ENCODE measurements at regions not wholly inside any gene's neighbourhood (a gene's known extent, or its start where the extent isn't known, plus 50 kb on each side); places are given as distances from the start of the nearest gene placed in this dataset.

DNA sequence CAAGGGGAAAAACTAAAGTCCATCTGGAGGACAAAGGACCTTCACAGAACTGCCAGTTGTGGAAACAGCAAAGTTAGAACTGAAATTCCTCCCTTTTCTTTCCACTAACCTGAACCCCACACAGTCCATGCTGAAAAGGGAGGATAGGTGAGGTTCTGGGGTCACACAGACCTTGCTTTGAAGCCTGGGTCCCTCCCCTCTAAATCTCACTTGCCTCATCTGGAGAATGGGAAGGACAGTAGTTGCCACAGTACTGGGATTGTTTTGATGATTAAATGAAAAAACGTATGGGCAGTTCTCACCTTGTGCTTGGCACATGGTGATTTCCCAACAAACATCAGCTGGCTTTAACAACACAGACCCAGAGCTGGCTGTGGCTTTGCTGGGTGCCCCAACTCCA is 166.4 kb upstream of the LRIG1 start:
- Histone ChIP-seq H3K4me3 (no peak overlapping the region), H3K36me3 (no peaks in the 10 kb centered on the region), H3K27me3 (ENCODE audit: low read depth) (no peaks in the 10 kb centered on the region), H3K9me3 (replicated peaks) (no peaks in the 10 kb centered on the region), H3K4me1 (peaks cover 16% of the 10 kb centered on the region), H3K27ac (replicated peaks) (no peak overlapping the region)
- no peak for DNase-seq
- intact Hi-C loops (cut with micrococcal nuclease) = no loop called here
- no peak for TF ChIP-seq CTCF (IDR thresholded peaks at IDR 0.05; ENCODE audit: borderline replicate concordance)

GRCh38 chr3:66671291-66671690 is 170.5 kb upstream of the LRIG1 start:
- no peaks in the 10 kb centered on the region for H3K9me3 ChIP-seq (replicated peaks)
- TF ChIP-seq CTCF (IDR thresholded peaks at IDR 0.05; ENCODE audit: borderline replicate concordance) = no peak
- H3K27me3 ChIP-seq (ENCODE audit: low read depth) = no peaks in the 10 kb centered on the region
- H3K4me3 ChIP-seq = no peak overlapping the region
- no peaks in the 10 kb centered on the region for H3K36me3 ChIP-seq
- intact Hi-C loops (cut with micrococcal nuclease) = no loop called here
- H3K4me1 ChIP-seq = peaks cover 23% of the 10 kb centered on the region
- DNase-seq = no peak
- H3K27ac ChIP-seq (replicated peaks) = no peak overlapping the region

GRCh38 chr3:66672830-66673229 is 172.0 kb upstream of the LRIG1 start:
- no peak for TF ChIP-seq CTCF (IDR thresholded peaks at IDR 0.05; ENCODE audit: borderline replicate concordance)
- DNase-seq = no peak
- Histone ChIP-seq H3K4me3 (no peak overlapping the region), H3K27ac (replicated peaks) (no peak overlapping the region), H3K4me1 (peaks cover 23% of the 10 kb centered on the region), H3K9me3 (replicated peaks) (peaks cover 6% of the 10 kb centered on the region), H3K36me3 (no peaks in the 10 kb centered on the region), H3K27me3 (ENCODE audit: low read depth) (no peaks in the 10 kb centered on the region)
- intact Hi-C loops (cut with micrococcal nuclease) = no loop called here

GRCh38 chr3:66673293-66673692 is 172.5 kb upstream of the LRIG1 start:
- intact Hi-C loops (cut with micrococcal nuclease) = no loop called here
- no peak for TF ChIP-seq CTCF (IDR thresholded peaks at IDR 0.05; ENCODE audit: borderline replicate concordance)

GRCh38 chr3:66675366-66675765 is 174.5 kb upstream of the LRIG1 start:
- DNase-seq = no peak
- peaks cover 23% of the 10 kb centered on the region for H3K4me1 ChIP-seq
- no peaks in the 10 kb centered on the region for H3K36me3 ChIP-seq
- H3K27me3 ChIP-seq (ENCODE audit: low read depth) = no peaks in the 10 kb centered on the region
- no peak overlapping the region for H3K27ac ChIP-seq (replicated peaks)
- TF ChIP-seq CTCF (IDR thresholded peaks at IDR 0.05; ENCODE audit: borderline replicate concordance) = no peak
- intact Hi-C loops (cut with micrococcal nuclease) = no loop called here
- H3K9me3 ChIP-seq (replicated peaks) = peaks cover 21% of the 10 kb centered on the region
- H3K4me3 ChIP-seq = no peak overlapping the region

More at GRCh38 chr3:66673293-66673692, 172.5 kb upstream of the LRIG1 start:
- H3K9me3 ChIP-seq (replicated peaks) = peaks cover 10% of the 10 kb centered on the region
- no peaks in the 10 kb centered on the region for H3K27me3 ChIP-seq (ENCODE audit: low read depth)
- peaks cover 23% of the 10 kb centered on the region for H3K4me1 ChIP-seq
- H3K27ac ChIP-seq (replicated peaks) = no peak overlapping the region
- DNase-seq = no peak
- H3K4me3 ChIP-seq = no peak overlapping the region
- no peaks in the 10 kb centered on the region for H3K36me3 ChIP-seq

Data from left ventricle myocardium inferior (tissue), 1 donor.